Sigmoid colon (tissue), 6 donors: ENCODE measurements at regions not wholly inside any gene's neighbourhood (a gene's known extent, or its start where the extent isn't known, plus 50 kb on each side); places are given as distances from the start of the nearest gene placed in this dataset.

Experiments
- DNase-seq: peaks from one replicate; pipeline ENCODE4 v3.0.0-alpha.2; 2019
- H3K27ac ChIP-seq, 4 donors: fragments of 200-600 bp; sonication (generic); one replicate each; pipeline ENCODE4 v1.5.1; 2016 to 2019; ENCODE audit warnings: mild to moderate bottlenecking in 1 of 4
- H3K27me3 ChIP-seq, 3 donors: fragments of 200-600 bp; sonication (generic); one replicate each; pipeline ENCODE4 v1.5.1; 2019; ENCODE audit warnings: mild to moderate bottlenecking in 1 of 3
- H3K36me3 ChIP-seq, 4 donors: fragments of 200-600 bp; sonication (generic); one replicate each; pipeline ENCODE4 v1.5.1; 2016 to 2019
- H3K4me1 ChIP-seq, 4 donors: fragments of 200-600 bp; sonication (generic); one replicate each; pipeline ENCODE4 v1.5.1; 2017 to 2019
- H3K4me3 ChIP-seq, 4 donors: fragments of 200-600 bp; sonication (generic); one replicate each; pipeline ENCODE4 v1.5.1; 2017 to 2019; ENCODE audit warnings: mild to moderate bottlenecking in 2 of 4, moderate library complexity in 1 of 4
- H3K9me3 ChIP-seq, 4 donors: fragments of 200-600 bp in 3 of 4; sonication (generic) in 3 of 4; one replicate each; pipeline versions ENCODE4 v1.5.1 to v1.6.1; 2013 to 2019
- CTCF ChIP-seq, 4 experiments: fragments of 450-650 bp in 3 of 4; fragments of 200-600 bp in 1 of 4; IDR thresholded peaks; one replicate each; pipeline ENCODE4 v1.5.1; 2016 to 2019; ENCODE audit warnings: antibody characterized with exemption in 4 of 4, mild to moderate bottlenecking in 3 of 4, moderate library complexity in 2 of 4
- EP300 ChIP-seq, 4 donors: sonication (generic); formaldehyde crosslinking; IDR thresholded peaks; one replicate each; pipeline ENCODE4 v1.6.1; 2017; ENCODE audit warnings: antibody characterized with exemption in 4 of 4
- POLR2A ChIP-seq, 2 donors: fragments of 450-650 bp; IDR thresholded peaks; one replicate each; pipeline ENCODE4 v1.6.1; 2016; ENCODE audit warnings: antibody characterized with exemption in 2 of 2, mild to moderate bottlenecking in 2 of 2, moderate library complexity in 2 of 2
- POLR2AphosphoS5 ChIP-seq, 4 donors: sonication (generic); formaldehyde crosslinking; IDR thresholded peaks; one replicate each; pipeline ENCODE4 v1.6.1; 2017; ENCODE audit warnings: antibody characterized with exemption in 4 of 4
- WGBS, 2 donors: extraction: QIAGEN DNeasy Blood & Tissue Kit; methylation state at CpG; one replicate each; pipeline ENCODE4 v1.1.7; 2013; 5-methylcytosine and 5-hydroxymethylcytosine counted together
- intact Hi-C: fragments of 100-400 bp; cut with DNase I; formaldehyde crosslinking; loops from one replicate; pipeline ENCODE4 v1.15.1; 2023
- donor health status: healthy with polysubstance abuse.
- donor health status: healthy.

- no peak for DNase-seq
- no peaks in the 10 kb centered on the region for H3K4me1 ChIP-seq
- no peaks in the 10 kb centered on the region for H3K27me3 ChIP-seq
- 44 to 84% methylated on average over 2 of the region's 2 CpGs for WGBS, 2 donors
- no peaks in the 10 kb centered on the region for H3K36me3 ChIP-seq
- H3K9me3 ChIP-seq, result no peaks in the 10 kb centered on the region
- no peak overlapping the region for H3K4me3 ChIP-seq
- TF ChIP-seq POLR2A (IDR thresholded peaks at IDR 0.05), result no peak
- TF ChIP-seq POLR2AphosphoS5 (IDR thresholded peaks at IDR 0.05), result no peak
- no peak for TF ChIP-seq EP300 (IDR thresholded peaks at IDR 0.05)
- no peak for TF ChIP-seq CTCF (IDR thresholded peaks at IDR 0.05)
- no peak overlapping the region for H3K27ac ChIP-seq
- intact Hi-C loops, result no loop called here
These were observed 203.1 kb downstream of the TEX13C start for GRCh38 chrX:125522752-125523151.

- H3K4me1 ChIP-seq, result no peaks in the 10 kb centered on the region
- 54 to 55% methylated on average over 2 of the region's 2 CpGs for WGBS, 2 donors
These were observed 212.9 kb downstream of the TEX13C start for GRCh38 chrX:125532411-125533089.

GRCh38 chrX:125533352-125533751, 213.7 kb downstream of the TEX13C start:
- Histone ChIP-seq H3K27me3 (no peaks in the 10 kb centered on the region), H3K9me3 (no peaks in the 10 kb centered on the region), H3K4me1 (no peaks in the 10 kb centered on the region), H3K4me3 (no peak overlapping the region), H3K27ac (no peak overlapping the region), H3K36me3 (no peaks in the 10 kb centered on the region)
- no peak for DNase-seq
- WGBS, 2 donors, result 68 to 80% methylated on average over 3 of the region's 3 CpGs
- TF ChIP-seq CTCF (IDR thresholded peaks at IDR 0.05), result no peak
- no peak for TF ChIP-seq EP300 (IDR thresholded peaks at IDR 0.05)
- no peak for TF ChIP-seq POLR2A (IDR thresholded peaks at IDR 0.05)
- no peak for TF ChIP-seq POLR2AphosphoS5 (IDR thresholded peaks at IDR 0.05)
- intact Hi-C loops, result no loop called here

More at GRCh38 chrX:125532411-125533089, 212.9 kb downstream of the TEX13C start:
- Histone ChIP-seq H3K4me3 (no peak overlapping the region), H3K27ac (no peak overlapping the region), H3K27me3 (no peaks in the 10 kb centered on the region), H3K36me3 (no peaks in the 10 kb centered on the region), H3K9me3 (no peaks in the 10 kb centered on the region)
- TF ChIP-seq POLR2AphosphoS5 (IDR thresholded peaks at IDR 0.05), result no peak
- intact Hi-C loops, result no loop called here
- DNase-seq, result no peak

- intact Hi-C loops, result no loop called here
- Histone ChIP-seq H3K4me1 (no peaks in the 10 kb centered on the region), H3K27me3 (no peaks in the 10 kb centered on the region), H3K9me3 (no peaks in the 10 kb centered on the region), H3K27ac (no peak overlapping the region), H3K36me3 (no peaks in the 10 kb centered on the region), H3K4me3 (no peak overlapping the region)
- no peak for TF ChIP-seq CTCF (IDR thresholded peaks at IDR 0.05)
- TF ChIP-seq EP300 (IDR thresholded peaks at IDR 0.05), result no peak
- no peak for TF ChIP-seq POLR2AphosphoS5 (IDR thresholded peaks at IDR 0.05)
- TF ChIP-seq POLR2A (IDR thresholded peaks at IDR 0.05), result no peak
- no peak for DNase-seq
- 43% methylated on average over 3 of the region's 3 CpGs for WGBS, 2 donors
These were observed 224.5 kb downstream of the TEX13C start for GRCh38 chrX:125544031-125544660.

GRCh38 chrX:125544856-125545255, 225.2 kb downstream of the TEX13C start:
- no peaks in the 10 kb centered on the region for H3K36me3 ChIP-seq
- no peak for DNase-seq
- no peaks in the 10 kb centered on the region for H3K27me3 ChIP-seq
- H3K4me1 ChIP-seq, result no peaks in the 10 kb centered on the region
- no peak overlapping the region for H3K4me3 ChIP-seq
- intact Hi-C loops, result no loop called here
- no peak overlapping the region for H3K27ac ChIP-seq
- TF ChIP-seq EP300 (IDR thresholded peaks at IDR 0.05) (no peak), POLR2AphosphoS5 (IDR thresholded peaks at IDR 0.05) (no peak), POLR2A (IDR thresholded peaks at IDR 0.05) (no peak), CTCF (IDR thresholded peaks at IDR 0.05) (no peak)
- 15 to 59% methylated on average over 2 of the region's 2 CpGs for WGBS, 2 donors
- no peaks in the 10 kb centered on the region for H3K9me3 ChIP-seq
